ENCODE measurements at regions not wholly inside any gene's neighbourhood (a gene's known extent, or its start where the extent isn't known, plus 50 kb on each side); places are given as distances from the start of the nearest gene placed in this dataset.

GRCh38 chr4:11485926-11486325 is 57.2 kb upstream of the HS3ST1 start:
- no peak for TF ChIP-seq CTCF (IDR thresholded peaks at IDR 0.05)
- Histone ChIP-seq H3K36me3 (ENCODE audit: control insufficient read depth, insufficient read depth, low read length) (no peaks in the 10 kb centered on the region), H2AFZ (no peak overlapping the region), H3K4me3 (ENCODE audit: low read depth, low read length) (no peak overlapping the region), H3K79me2 (no peaks in the 10 kb centered on the region), H3K27ac (no peak overlapping the region), H3K4me2 (ENCODE audit: low read length) (no peak overlapping the region), H3K9ac (no peak overlapping the region), H3K27me3 (ENCODE audit: control insufficient read depth, insufficient read depth, low read length) (no peaks in the 10 kb centered on the region), H3K9me3 (ENCODE audit: control insufficient read depth, low read length) (no peaks in the 10 kb centered on the region), H3K4me1 (no peaks in the 10 kb centered on the region)

- TF ChIP-seq CTCF (IDR thresholded peaks at IDR 0.05), result no peak
- Histone ChIP-seq H3K27me3 (ENCODE audit: control insufficient read depth, insufficient read depth, low read length) (no peaks in the 10 kb centered on the region), H3K4me2 (ENCODE audit: low read length) (no peak overlapping the region), H3K4me1 (no peaks in the 10 kb centered on the region), H3K79me2 (no peaks in the 10 kb centered on the region), H3K36me3 (ENCODE audit: control insufficient read depth, insufficient read depth, low read length) (no peaks in the 10 kb centered on the region), H3K4me3 (ENCODE audit: low read depth, low read length) (no peak overlapping the region), H3K9ac (no peak overlapping the region), H3K27ac (no peak overlapping the region), H3K9me3 (ENCODE audit: control insufficient read depth, low read length) (no peaks in the 10 kb centered on the region), H2AFZ (no peak overlapping the region)
Measured at GRCh38 chr4:11484531-11484930, 55.8 kb upstream of the HS3ST1 start.

- TF ChIP-seq CTCF (IDR thresholded peaks at IDR 0.05), result no peak
- Histone ChIP-seq H3K79me2 (no peaks in the 10 kb centered on the region), H2AFZ (no peak overlapping the region), H3K4me2 (ENCODE audit: low read length) (no peak overlapping the region), H3K27me3 (ENCODE audit: control insufficient read depth, insufficient read depth, low read length) (no peaks in the 10 kb centered on the region), H3K27ac (no peak overlapping the region), H3K36me3 (ENCODE audit: control insufficient read depth, insufficient read depth, low read length) (no peaks in the 10 kb centered on the region), H3K4me3 (ENCODE audit: low read depth, low read length) (no peak overlapping the region), H3K9me3 (ENCODE audit: control insufficient read depth, low read length) (no peaks in the 10 kb centered on the region), H3K9ac (no peak overlapping the region), H3K4me1 (no peaks in the 10 kb centered on the region)
Measured at GRCh38 chr4:11483046-11483445, 54.4 kb upstream of the HS3ST1 start.

- Histone ChIP-seq H3K4me2 (ENCODE audit: low read length) (no peak overlapping the region), H3K9me3 (ENCODE audit: control insufficient read depth, low read length) (no peaks in the 10 kb centered on the region), H3K4me3 (ENCODE audit: low read depth, low read length) (no peak overlapping the region), H3K27me3 (ENCODE audit: control insufficient read depth, insufficient read depth, low read length) (no peaks in the 10 kb centered on the region), H2AFZ (no peak overlapping the region), H3K9ac (no peak overlapping the region), H3K4me1 (no peaks in the 10 kb centered on the region), H3K36me3 (ENCODE audit: control insufficient read depth, insufficient read depth, low read length) (no peaks in the 10 kb centered on the region), H3K79me2 (no peaks in the 10 kb centered on the region), H3K27ac (no peak overlapping the region)
- no peak for TF ChIP-seq CTCF (IDR thresholded peaks at IDR 0.05)
Measured at GRCh38 chr4:11480683-11481082, 52.0 kb upstream of the HS3ST1 start.
